HepG2 (cell line): ENCODE measurements at regions not wholly inside any gene's neighbourhood (a gene's known extent, or its start where the extent isn't known, plus 50 kb on each side); places are given as distances from the start of the nearest gene placed in this dataset.

Experiments
- ATF2 ChIP-seq: sonication (generic); formaldehyde crosslinking; IDR thresholded peaks from 2 replicates; pipeline ENCODE4 v1.4.0; 2020; ENCODE audit warnings: missing genetic modification reagents
- CEBPB ChIP-seq: IDR thresholded peaks from 2 replicates; pipeline ENCODE4 v1.6.1; 2011; ENCODE audit warnings: low read depth, low read length, improper control_type of control experiment, borderline replicate concordance
- CTCF ChIP-seq: sonication (generic); formaldehyde crosslinking; IDR thresholded peaks from 2 replicates; pipeline ENCODE4 v1.5.0; 2020; ENCODE audit warnings: mild to moderate bottlenecking, missing genetic modification reagents, moderate library complexity
- FOXC1 ChIP-seq: sonication (generic); formaldehyde crosslinking; IDR thresholded peaks from 2 replicates; pipeline ENCODE4 v1.8.0; 2022; ENCODE audit warnings: mild to moderate bottlenecking, missing genetic modification reagents, borderline replicate concordance
- GABPB1 ChIP-seq: IDR thresholded peaks from 2 replicates; pipeline ENCODE4 v1.6.1; 2016; ENCODE audit warnings: mild to moderate bottlenecking, missing genetic modification reagents, moderate library complexity, missing compliant biosample characterization
- GPN1 ChIP-seq: sonication (generic); formaldehyde crosslinking; IDR thresholded peaks from 2 replicates; pipeline ENCODE4 v1.5.1; 2020; ENCODE audit warnings: missing genetic modification reagents, borderline replicate concordance
- IKZF5 ChIP-seq: IDR thresholded peaks from 2 replicates; pipeline ENCODE4 v1.6.1; 2018; ENCODE audit warnings: missing genetic modification reagents, mild to moderate bottlenecking, missing compliant biosample characterization
- MBNL3 ChIP-seq: fragments of 250-450 bp; sonication (Bioruptor Pico); conservative IDR thresholded peaks from 2 replicates; pipeline ENCODE4 v1.8.0; 2022; ENCODE audit warnings: mild to moderate bottlenecking, inconsistent platforms
- MTF2 ChIP-seq: sonication (generic); formaldehyde crosslinking; IDR thresholded peaks from 2 replicates; pipeline ENCODE4 v1.5.0; 2020; ENCODE audit warnings: missing genetic modification reagents, borderline replicate concordance
- NFE2L2 ChIP-seq: fragments of 150-350 bp; IDR thresholded peaks from 2 replicates; pipeline ENCODE4 v1.6.1; 2014; ENCODE audit warnings: low read length
- RBAK ChIP-seq: sonication (generic); formaldehyde crosslinking; IDR thresholded peaks from 2 replicates; pipeline ENCODE4 v1.5.1; 2020; ENCODE audit warnings: mild to moderate bottlenecking, missing genetic modification reagents
- SRY ChIP-seq: sonication (generic); formaldehyde crosslinking; IDR thresholded peaks from 2 replicates; pipeline ENCODE4 v1.8.0; 2022; ENCODE audit warnings: mild to moderate bottlenecking, missing genetic modification reagents
- ZFP36L1 ChIP-seq: sonication (generic); formaldehyde crosslinking; IDR thresholded peaks from 2 replicates; pipeline ENCODE4 v1.8.0; 2022; ENCODE audit warnings: mild to moderate bottlenecking, missing genetic modification reagents, moderate library complexity
- ZFP62 ChIP-seq: sonication (generic); formaldehyde crosslinking; IDR thresholded peaks from 2 replicates; pipeline ENCODE4 v1.4.0; 2020; ENCODE audit warnings: missing genetic modification reagents
- ZNF18 ChIP-seq: sonication (generic); formaldehyde crosslinking; IDR thresholded peaks from 2 replicates; pipeline ENCODE4 v1.8.0; 2022; ENCODE audit warnings: mild to moderate bottlenecking, missing genetic modification reagents; ENCODE audit not compliant: insufficient replicate concordance
- ZNF30 ChIP-seq: sonication (generic); formaldehyde crosslinking; IDR thresholded peaks from 2 replicates; pipeline ENCODE4 v1.5.0; 2020; ENCODE audit warnings: mild to moderate bottlenecking, missing genetic modification reagents
- ZNF597 ChIP-seq: sonication (generic); formaldehyde crosslinking; IDR thresholded peaks from 2 replicates; pipeline ENCODE4 v1.5.0; 2020; ENCODE audit warnings: missing genetic modification reagents

GRCh38 chr2:144331674-144332355, 188.1 kb downstream of the ZEB2 start (continued):
- no peak for TF ChIP-seq ATF2 (CRISPR knock-in tag)
- peak; percentile 60 for TF ChIP-seq CTCF
- TF ChIP-seq MTF2 = 0 out of 2 replicates have a peak, but pooled peaks have one; percentile 64
- TF ChIP-seq CEBPB = no peak
- no peak for TF ChIP-seq ZNF18
- TF ChIP-seq FOXC1 (CRISPR knock-in tag) = peak; percentile 70; the same call in 1 of the 2 replicates
- TF ChIP-seq NFE2L2 = no peak
- no peak for TF ChIP-seq ZFP62 (CRISPR knock-in tag)
- TF ChIP-seq RBAK (CRISPR knock-in tag) = no peak
- TF ChIP-seq SRY (CRISPR knock-in tag) = peak; percentile 62; the same call in 1 of the 2 replicates
- TF ChIP-seq ZNF597 (CRISPR knock-in tag) = no peak
- no peak for TF ChIP-seq MBNL3 (CRISPR knock-in tag)
- TF ChIP-seq ZNF30 (CRISPR knock-in tag) = peak; percentile 37; the same call in 1 of the 2 replicates
- TF ChIP-seq GPN1 (CRISPR knock-in tag) = peak; percentile 67; the same call in 1 of the 2 replicates
- TF ChIP-seq IKZF5 (CRISPR knock-in tag) = no peak
- peak; percentile 65; the same call in 1 of the 2 replicates for TF ChIP-seq GABPB1 (CRISPR knock-in tag)
- TF ChIP-seq ZFP36L1 (CRISPR knock-in tag) = 0 out of 2 replicates have a peak, but pooled peaks have one; percentile 6
